ENCODE measurements at regions not wholly inside any gene's neighbourhood (a gene's known extent, or its start where the extent isn't known, plus 50 kb on each side); places are given as distances from the start of the nearest gene placed in this dataset.

GRCh38 chr2:160838147-160838546 lies 322.1 kb upstream of the TANK start:
- no peak for TF ChIP-seq CTCF (IDR thresholded peaks at IDR 0.05 in 8 of 11, conservative IDR thresholded peaks at IDR 0.05 in 3 of 11)
- no peak for TF ChIP-seq POLR2A (IDR thresholded peaks at IDR 0.05)
